NCI-H1092 treated with DMSO at 0.1 percent for 48 hours (cell line): ENCODE measurements at regions not wholly inside any gene's neighbourhood (a gene's known extent, or its start where the extent isn't known, plus 50 kb on each side); places are given as distances from the start of the nearest gene placed in this dataset.

ENCODE experiments used
- DNase-seq: peaks from one replicate; lab custom pipeline; 2025; lab: John Stamatoyannopoulos, UW

GRCh38 chr1:11338284-11338924, 65.4 kb downstream of the UBIAD1 start:
- peak; percentile 38 for DNase-seq

- peak; percentile 89 for DNase-seq
Measured at GRCh38 chr1:11339346-11340232, 66.6 kb downstream of the UBIAD1 start.

GRCh38 chr1:11340233-11340632, 67.2 kb downstream of the UBIAD1 start:
- DNase-seq = no peak

- peak; percentile 13 for DNase-seq
Measured at GRCh38 chr1:11341901-11342552, 69.0 kb downstream of the UBIAD1 start.

- peak; percentile 52 for DNase-seq
Measured at GRCh38 chr1:11342621-11343032, 69.6 kb downstream of the UBIAD1 start.

GRCh38 chr1:11345971-11346715, 73.1 kb downstream of the UBIAD1 start:
- no peak for DNase-seq

GRCh38 chr1:11350265-11350664, 77.3 kb downstream of the UBIAD1 start:
- no peak for DNase-seq

- no peak for DNase-seq
Measured at GRCh38 chr1:11352058-11352715, 79.2 kb downstream of the UBIAD1 start.

- DNase-seq = peak; percentile 47
Measured at GRCh38 chr1:11352816-11353799, 80.1 kb downstream of the UBIAD1 start.

GRCh38 chr1:11354893-11355553, 82.0 kb downstream of the UBIAD1 start:
- DNase-seq = peak; percentile 95

- DNase-seq = peak; percentile 96
Measured at GRCh38 chr1:11355559-11356475, 82.8 kb downstream of the UBIAD1 start.

GRCh38 chr1:11357276-11357675, 84.3 kb downstream of the UBIAD1 start:
- no peak for DNase-seq

- DNase-seq = no peak
Measured at GRCh38 chr1:11358984-11359383, 86.0 kb downstream of the UBIAD1 start.

- DNase-seq = no peak
Measured at GRCh38 chr1:11362547-11363021, 89.6 kb downstream of the UBIAD1 start.

- DNase-seq = no peak
Measured at GRCh38 chr1:11364170-11364569, 91.2 kb downstream of the UBIAD1 start.

- DNase-seq = no peak
Measured at GRCh38 chr1:11365744-11366387, 92.9 kb downstream of the UBIAD1 start.

GRCh38 chr1:11373029-11373894, 100.3 kb downstream of the UBIAD1 start:
- no peak for DNase-seq
